Muscle layer of duodenum (tissue), 2 donors: ENCODE measurements at regions not wholly inside any gene's neighbourhood (a gene's known extent, or its start where the extent isn't known, plus 50 kb on each side); places are given as distances from the start of the nearest gene placed in this dataset.

Experiments
- H3K27ac ChIP-seq: one replicate; pipeline ENCODE4 v1.7.0; 2013; ENCODE audit warnings: mild to moderate bottlenecking, low read length
- H3K27me3 ChIP-seq: one replicate; pipeline ENCODE4 v1.7.0; 2013; ENCODE audit warnings: low read depth, mild to moderate bottlenecking, control low read depth, low read length
- H3K36me3 ChIP-seq, 2 donors: one replicate each; pipeline ENCODE4 v1.7.0; 2013; ENCODE audit warnings: low read length in 2 of 2, control low read depth in 1 of 2, mild to moderate bottlenecking in 1 of 2; ENCODE audit not compliant: insufficient read depth in 2 of 2, control insufficient read depth in 1 of 2
- H3K4me1 ChIP-seq, 2 donors: one replicate each; pipeline ENCODE4 v1.7.0; 2013; ENCODE audit warnings: low read length in 2 of 2, mild to moderate bottlenecking in 2 of 2, control low read depth in 1 of 2, moderate library complexity in 1 of 2; ENCODE audit not compliant: insufficient read depth in 2 of 2, control insufficient read depth in 1 of 2
- H3K4me3 ChIP-seq, 2 donors: one replicate each; pipeline ENCODE4 v1.7.0; 2013; ENCODE audit warnings: low read length in 2 of 2, low read depth in 1 of 2, mild to moderate bottlenecking in 1 of 2
- H3K9me3 ChIP-seq, 2 donors: one replicate each; pipeline ENCODE4 v1.7.0; 2013; ENCODE audit warnings: low read length in 2 of 2, control low read depth in 1 of 2, mild to moderate bottlenecking in 1 of 2; ENCODE audit not compliant: control insufficient read depth in 1 of 2
- donor health status: healthy.

DNA sequence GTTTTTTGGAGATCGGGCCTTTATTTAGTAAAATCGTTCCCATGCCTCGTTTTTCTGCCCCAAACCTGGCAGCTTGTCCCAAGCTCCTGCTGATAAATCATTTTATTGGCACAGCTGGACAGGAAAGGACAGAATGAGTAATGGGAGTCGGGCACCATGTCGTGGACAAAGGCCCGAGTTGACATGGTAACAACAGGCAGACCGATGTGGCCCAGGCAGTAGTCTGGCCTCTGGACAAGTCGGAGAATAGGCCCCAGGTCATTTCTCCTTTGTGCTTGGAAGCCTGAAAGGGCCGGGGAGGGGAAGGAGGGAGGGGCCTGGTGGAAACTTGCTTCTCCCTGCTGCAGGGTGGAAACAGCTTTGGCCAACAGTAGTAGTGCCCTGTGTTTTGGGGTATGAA is 234.9 kb downstream of the SUDS3 start:
- H3K4me3 ChIP-seq: no peak overlapping the region
- H3K9me3 ChIP-seq: peaks cover 2 to 3% of the 10 kb centered on the region in 2 donors
- H3K27ac ChIP-seq: no peak overlapping the region
- H3K36me3 ChIP-seq: no peaks in the 10 kb centered on the region
- no peaks in the 10 kb centered on the region for H3K4me1 ChIP-seq
- H3K27me3 ChIP-seq: no peaks in the 10 kb centered on the region

DNA sequence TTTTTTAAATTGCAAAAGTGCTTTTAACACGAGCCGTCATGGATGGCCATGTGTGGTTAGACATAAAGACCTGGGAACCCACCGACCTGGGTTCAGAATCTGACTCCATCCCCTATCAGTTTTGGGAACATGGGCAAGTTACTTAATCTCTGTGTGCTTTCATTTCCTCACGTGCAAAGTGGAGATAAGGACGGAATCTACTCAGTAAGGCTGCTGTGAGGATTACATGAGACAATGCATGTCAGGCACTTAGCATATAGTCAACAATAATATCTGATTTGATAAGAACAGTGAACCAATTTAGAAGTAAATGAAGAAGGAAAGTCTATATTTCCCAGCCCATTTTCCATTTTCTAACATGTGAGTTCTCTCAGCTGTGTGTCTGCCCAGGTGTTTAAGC is 235.4 kb downstream of the SUDS3 start:
- Histone ChIP-seq H3K4me1 (no peaks in the 10 kb centered on the region), H3K27ac (no peak overlapping the region), H3K4me3 (no peak overlapping the region), H3K27me3 (no peaks in the 10 kb centered on the region), H3K36me3 (no peaks in the 10 kb centered on the region), H3K9me3 (peaks cover 2 to 3% of the 10 kb centered on the region in 2 donors)

- Histone ChIP-seq H3K27me3 (no peaks in the 10 kb centered on the region), H3K27ac (no peak overlapping the region), H3K9me3 (peaks cover 2 to 3% of the 10 kb centered on the region in 2 donors), H3K36me3 (no peaks in the 10 kb centered on the region), H3K4me1 (no peaks in the 10 kb centered on the region), H3K4me3 (no peak overlapping the region)
These were observed 241.5 kb downstream of the SUDS3 start for GRCh38 chr12:118617611-118618450.

DNA sequence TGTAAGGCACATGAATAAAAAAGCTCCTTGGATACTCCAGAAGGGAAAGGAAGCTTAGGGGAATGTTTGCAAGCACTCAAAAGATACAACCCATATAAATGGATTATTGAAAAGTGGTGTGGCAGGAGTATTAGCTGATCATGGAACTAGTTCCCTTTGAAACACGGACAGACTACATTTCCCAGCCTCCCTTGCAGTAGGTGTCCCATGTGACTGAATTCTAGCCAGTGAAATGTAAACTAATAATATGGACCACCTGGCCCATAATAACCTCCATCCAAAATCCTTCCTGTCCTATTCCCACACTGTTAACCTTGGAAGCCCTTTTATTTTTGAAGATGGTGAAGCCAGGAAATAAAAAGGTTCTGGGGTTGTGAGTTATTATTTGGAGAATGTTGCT is 242.3 kb downstream of the SUDS3 start:
- no peaks in the 10 kb centered on the region for H3K4me1 ChIP-seq
- no peaks in the 10 kb centered on the region for H3K36me3 ChIP-seq
- no peaks in the 10 kb centered on the region for H3K27me3 ChIP-seq
- no peaks in the 10 kb centered on the region for H3K9me3 ChIP-seq
- H3K27ac ChIP-seq: no peak overlapping the region
- no peak overlapping the region for H3K4me3 ChIP-seq

GRCh38 chr12:118625050-118625675 is 248.8 kb downstream of the SUDS3 start:
- H3K9me3 ChIP-seq: no peaks in the 10 kb centered on the region
- no peaks in the 10 kb centered on the region for H3K27me3 ChIP-seq
- no peaks in the 10 kb centered on the region for H3K4me1 ChIP-seq
- no peak overlapping the region for H3K27ac ChIP-seq
- H3K4me3 ChIP-seq: no peak overlapping the region
- no peaks in the 10 kb centered on the region for H3K36me3 ChIP-seq

GRCh38 chr12:118633071-118633470 is 256.7 kb downstream of the SUDS3 start:
- Histone ChIP-seq H3K36me3 (no peaks in the 10 kb centered on the region), H3K4me3 (no peak overlapping the region), H3K27ac (no peak overlapping the region), H3K27me3 (no peaks in the 10 kb centered on the region), H3K4me1 (no peaks in the 10 kb centered on the region), H3K9me3 (no peaks in the 10 kb centered on the region)

DNA sequence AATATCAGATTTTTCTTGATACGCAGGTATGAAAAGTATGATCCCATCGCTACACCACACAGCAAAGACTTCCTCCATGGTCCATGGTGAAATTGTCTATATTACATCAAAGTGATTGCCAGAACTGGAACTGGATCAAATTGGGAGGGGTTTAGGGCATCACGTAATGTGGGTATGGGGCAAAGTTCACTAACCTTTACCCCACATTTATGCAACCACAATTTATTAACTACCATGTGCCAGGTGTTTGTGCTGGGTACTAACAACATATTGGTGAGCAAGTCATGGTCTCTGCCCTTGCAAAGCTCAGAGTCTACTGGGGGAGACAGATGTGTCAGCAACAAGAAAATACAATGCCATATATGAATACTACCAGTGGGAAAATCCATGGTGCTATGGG is 258.9 kb downstream of the SUDS3 start:
- no peak overlapping the region for H3K27ac ChIP-seq
- no peaks in the 10 kb centered on the region for H3K4me1 ChIP-seq
- H3K9me3 ChIP-seq: no peaks in the 10 kb centered on the region
- no peak overlapping the region for H3K4me3 ChIP-seq
- H3K36me3 ChIP-seq: no peaks in the 10 kb centered on the region
- no peaks in the 10 kb centered on the region for H3K27me3 ChIP-seq

DNA sequence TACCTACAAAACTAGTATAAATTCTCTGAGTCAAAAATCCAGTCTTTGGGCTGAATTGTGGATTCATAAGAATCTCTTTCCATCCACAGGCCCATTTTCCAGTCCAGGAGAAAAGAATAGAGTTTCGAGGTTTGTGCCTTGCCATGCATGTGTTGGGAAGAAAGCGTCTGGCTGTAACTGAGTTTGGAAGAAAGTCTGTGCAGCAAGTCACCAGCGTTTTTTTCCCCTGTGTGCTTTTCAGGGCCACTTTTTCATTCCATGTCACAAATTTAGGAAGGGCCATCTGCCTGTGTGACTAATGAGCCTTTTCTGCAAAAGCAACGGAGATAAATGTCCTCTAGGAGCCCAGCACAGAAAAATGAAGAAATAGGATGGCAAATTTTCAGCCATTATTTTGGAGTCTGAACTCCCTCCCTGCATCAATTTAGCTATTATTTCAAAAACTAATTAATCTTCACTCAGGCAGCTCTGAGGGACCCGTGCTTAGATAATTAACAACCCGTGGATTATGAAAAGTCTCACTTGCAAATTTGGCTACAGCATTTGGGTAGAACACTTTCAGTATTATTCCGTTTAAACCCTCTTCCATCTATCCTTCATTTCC is 261.5 kb downstream of the SUDS3 start:
- Histone ChIP-seq H3K4me3 (no peak overlapping the region), H3K27ac (no peak overlapping the region), H3K9me3 (no peaks in the 10 kb centered on the region), H3K27me3 (no peaks in the 10 kb centered on the region), H3K36me3 (no peaks in the 10 kb centered on the region), H3K4me1 (no peaks in the 10 kb centered on the region)

- Histone ChIP-seq H3K9me3 (no peaks in the 10 kb centered on the region), H3K4me3 (no peak overlapping the region), H3K4me1 (no peaks in the 10 kb centered on the region), H3K27ac (no peak overlapping the region), H3K27me3 (no peaks in the 10 kb centered on the region), H3K36me3 (no peaks in the 10 kb centered on the region)
These were observed 264.9 kb downstream of the SUDS3 start for GRCh38 chr12:118641249-118641648.

DNA sequence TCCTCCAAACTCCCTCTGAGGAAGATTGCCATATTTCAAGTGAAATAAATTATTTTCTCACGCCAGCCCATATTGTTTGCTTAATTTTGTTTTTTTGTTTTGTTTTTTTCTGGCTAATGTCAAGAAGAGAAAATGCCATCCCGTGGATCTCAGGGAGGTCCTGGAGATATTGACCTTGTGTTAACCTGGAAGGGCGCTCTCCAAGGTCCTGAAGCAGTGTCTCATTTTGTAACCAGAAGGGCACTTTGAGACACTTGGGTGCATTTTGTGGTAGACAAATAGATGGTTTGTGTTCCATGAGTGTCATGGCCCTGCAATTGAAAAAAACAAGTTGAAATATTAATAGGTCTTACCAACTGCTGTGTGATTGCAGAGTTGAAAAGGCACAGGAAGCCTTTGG is 268.9 kb downstream of the SUDS3 start:
- no peaks in the 10 kb centered on the region for H3K36me3 ChIP-seq
- no peaks in the 10 kb centered on the region for H3K4me1 ChIP-seq
- no peaks in the 10 kb centered on the region for H3K27me3 ChIP-seq
- H3K27ac ChIP-seq: no peak overlapping the region
- H3K4me3 ChIP-seq: no peak overlapping the region
- H3K9me3 ChIP-seq: no peaks in the 10 kb centered on the region

- Histone ChIP-seq H3K4me1 (no peaks in the 10 kb centered on the region), H3K9me3 (no peaks in the 10 kb centered on the region), H3K27me3 (no peaks in the 10 kb centered on the region), H3K36me3 (no peaks in the 10 kb centered on the region), H3K4me3 (no peak overlapping the region), H3K27ac (no peak overlapping the region)
These were observed 273.6 kb downstream of the SUDS3 start for GRCh38 chr12:118649765-118650585.
